ENCODE measurements at regions not wholly inside any gene's neighbourhood (a gene's known extent, or its start where the extent isn't known, plus 50 kb on each side); places are given as distances from the start of the nearest gene placed in this dataset.
"Not testable (repeated sequence)": the region's sequence is repeated elsewhere in the genome, so short reads cannot be mapped to it uniquely, and the experiment has no call there.

DNA sequence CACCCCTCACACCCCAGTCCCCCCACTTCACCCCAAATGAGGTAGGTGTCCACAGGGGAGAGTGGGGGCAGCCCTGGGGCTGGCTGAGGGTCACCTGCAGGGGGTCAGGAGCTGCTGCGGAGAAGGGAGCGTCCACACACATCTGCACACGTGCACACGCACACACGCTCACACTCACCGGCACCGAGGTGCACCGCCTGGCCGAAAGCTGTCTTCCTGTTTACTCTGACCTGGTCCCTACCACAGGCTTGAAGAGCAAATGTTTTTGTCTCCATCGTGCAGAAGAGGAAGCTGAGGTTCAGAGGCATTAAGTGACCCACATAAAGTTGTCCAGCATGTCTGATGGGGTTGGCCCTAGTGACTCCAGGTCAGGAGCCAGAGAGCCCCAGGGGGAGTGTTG lies 4382.1 kb upstream of the TPTE start:
- DNase-seq (ENCODE audit: low read depth in 1 of 2, low spot score in 2 of 2); H4K5ac ChIP-seq (ENCODE audit: insufficient read length, low read depth, low read length); H2AFZ ChIP-seq (ENCODE audit: low read length); H3K23me2 ChIP-seq (ENCODE audit: low read depth, low read length); H3K9ac ChIP-seq (replicated peaks in 1 of 4; ENCODE audit: extremely low read depth in 1 of 4, low read depth in 3 of 4, low read length in 3 of 4); H4K91ac ChIP-seq (replicated peaks; ENCODE audit: insufficient read length, low read length); H3K23ac ChIP-seq (ENCODE audit: insufficient read length); H3K4me3 ChIP-seq (ENCODE audit: extremely low read depth in 1 of 4, insufficient read depth in 2 of 4, low read depth in 3 of 4, low read length in 4 of 4); H3K56ac ChIP-seq (replicated peaks; ENCODE audit: insufficient read length, low read depth, low read length); H3K9me3 ChIP-seq (ENCODE audit: insufficient read depth in 2 of 2, low read depth in 1 of 2, low read length in 1 of 2); H4K8ac ChIP-seq (ENCODE audit: extremely low read depth, insufficient read depth, low read length); H3K4me2 ChIP-seq (ENCODE audit: insufficient read depth in 1 of 2, low read depth in 2 of 2, low read length in 2 of 2); H3K79me1 ChIP-seq (ENCODE audit: low read depth, low read length); H2AK5ac ChIP-seq (ENCODE audit: low read depth, low read length); H3K4me1 ChIP-seq (replicated peaks in 1 of 4; ENCODE audit: control insufficient read depth in 3 of 4, insufficient read depth in 4 of 4, low read length in 3 of 4); H4K20me1 ChIP-seq (replicated peaks in 1 of 2; ENCODE audit: control insufficient read depth in 1 of 2, insufficient read depth in 2 of 2, low read length in 2 of 2); H2BK20ac ChIP-seq (ENCODE audit: low read length); CTCF ChIA-PET (ENCODE audit: partially characterized antibody); H3K79me2 ChIP-seq (ENCODE audit: control insufficient read depth in 1 of 2, insufficient read depth in 2 of 2, low read length in 2 of 2); H3K18ac ChIP-seq (ENCODE audit: extremely low read depth, low read length); H3K27ac ChIP-seq (ENCODE audit: low read depth, low read length); H3K27me3 ChIP-seq (replicated peaks in 1 of 4; ENCODE audit: control insufficient read depth in 3 of 4, extremely low read depth in 1 of 4, insufficient read depth in 3 of 4, low read length in 3 of 4); H2BK120ac ChIP-seq (replicated peaks; ENCODE audit: low read depth, low read length); POLR2A ChIA-PET (ENCODE audit: partially characterized antibody); H2BK5ac ChIP-seq (ENCODE audit: low read depth, low read length); FAIRE-seq; H3K4ac ChIP-seq (replicated peaks; ENCODE audit: insufficient read length, low read depth, low read length); H3K36me3 ChIP-seq (ENCODE audit: control insufficient read depth in 2 of 4, insufficient read depth in 4 of 4, low read length in 3 of 4); H2BK15ac ChIP-seq (ENCODE audit: low read length); H2BK12ac ChIP-seq (ENCODE audit: low read depth, low read length); H3K14ac ChIP-seq (ENCODE audit: insufficient read length): not testable (repeated sequence)
- WGBS, 2 experiments (ENCODE audit: extremely low coverage in 1 of 2, insufficient coverage in 1 of 2, insufficient read length in 1 of 2, insufficient replicate concordance in 2 of 2, low coverage in 1 of 2, low lambda C conversion rate in 2 of 2, missing lambda C conversion rate in 1 of 2) = no CpG with 5 or more reads among the region's 10 CpGs

DNA sequence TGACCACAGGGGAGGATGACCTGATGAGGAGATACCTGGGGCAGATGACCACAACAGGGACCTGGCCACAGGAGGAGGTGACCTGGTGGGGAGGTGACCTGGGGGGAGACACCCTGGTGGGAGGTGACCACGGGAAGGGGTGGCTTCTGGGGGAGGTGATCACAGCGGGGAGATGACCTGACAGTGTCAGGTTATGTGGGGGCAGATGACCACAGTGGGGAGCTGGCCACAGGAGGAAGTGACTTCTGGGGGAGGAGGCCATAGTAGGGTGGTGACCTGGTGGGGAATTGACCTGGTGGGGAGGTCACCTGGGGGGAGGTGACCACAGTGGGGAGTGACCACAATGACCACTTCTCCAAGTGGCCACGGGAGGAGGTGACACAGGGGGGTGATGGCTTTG lies 4381.5 kb upstream of the TPTE start:
- no CpG with 5 or more reads among the region's 3 CpGs for WGBS, 2 experiments (ENCODE audit: extremely low coverage in 1 of 2, insufficient coverage in 1 of 2, insufficient read length in 1 of 2, insufficient replicate concordance in 2 of 2, low coverage in 1 of 2, low lambda C conversion rate in 2 of 2, missing lambda C conversion rate in 1 of 2)
- H3K79me1 ChIP-seq (ENCODE audit: low read depth, low read length); POLR2A ChIA-PET (ENCODE audit: partially characterized antibody): not testable (repeated sequence)

More for the DNA sequence above, 4381.5 kb upstream of the TPTE start:
- H3K4me3 ChIP-seq (ENCODE audit: extremely low read depth in 1 of 4, insufficient read depth in 2 of 4, low read depth in 3 of 4, low read length in 4 of 4); DNase-seq (ENCODE audit: low read depth in 1 of 2, low spot score in 2 of 2); H4K5ac ChIP-seq (ENCODE audit: insufficient read length, low read depth, low read length); H3K9me3 ChIP-seq (ENCODE audit: insufficient read depth in 2 of 2, low read depth in 1 of 2, low read length in 1 of 2); H3K4me1 ChIP-seq (replicated peaks in 1 of 4; ENCODE audit: control insufficient read depth in 3 of 4, insufficient read depth in 4 of 4, low read length in 3 of 4); H3K23ac ChIP-seq (ENCODE audit: insufficient read length); H4K20me1 ChIP-seq (replicated peaks in 1 of 2; ENCODE audit: control insufficient read depth in 1 of 2, insufficient read depth in 2 of 2, low read length in 2 of 2); H2BK5ac ChIP-seq (ENCODE audit: low read depth, low read length); H2AFZ ChIP-seq (ENCODE audit: low read length); H3K14ac ChIP-seq (ENCODE audit: insufficient read length); H3K23me2 ChIP-seq (ENCODE audit: low read depth, low read length); FAIRE-seq; H4K8ac ChIP-seq (ENCODE audit: extremely low read depth, insufficient read depth, low read length); H2BK120ac ChIP-seq (replicated peaks; ENCODE audit: low read depth, low read length); H3K4me2 ChIP-seq (ENCODE audit: insufficient read depth in 1 of 2, low read depth in 2 of 2, low read length in 2 of 2); H2BK20ac ChIP-seq (ENCODE audit: low read length); H3K36me3 ChIP-seq (ENCODE audit: control insufficient read depth in 2 of 4, insufficient read depth in 4 of 4, low read length in 3 of 4); H2BK12ac ChIP-seq (ENCODE audit: low read depth, low read length); H3K9ac ChIP-seq (replicated peaks in 1 of 4; ENCODE audit: extremely low read depth in 1 of 4, low read depth in 3 of 4, low read length in 3 of 4); H2BK15ac ChIP-seq (ENCODE audit: low read length); H3K27ac ChIP-seq (ENCODE audit: low read depth, low read length); H2AK5ac ChIP-seq (ENCODE audit: low read depth, low read length); H3K18ac ChIP-seq (ENCODE audit: extremely low read depth, low read length); H3K27me3 ChIP-seq (replicated peaks in 1 of 4; ENCODE audit: control insufficient read depth in 3 of 4, extremely low read depth in 1 of 4, insufficient read depth in 3 of 4, low read length in 3 of 4); H3K4ac ChIP-seq (replicated peaks; ENCODE audit: insufficient read length, low read depth, low read length); H4K91ac ChIP-seq (replicated peaks; ENCODE audit: insufficient read length, low read length); H3K56ac ChIP-seq (replicated peaks; ENCODE audit: insufficient read length, low read depth, low read length); CTCF ChIA-PET (ENCODE audit: partially characterized antibody); H3K79me2 ChIP-seq (ENCODE audit: control insufficient read depth in 1 of 2, insufficient read depth in 2 of 2, low read length in 2 of 2): not testable (repeated sequence)

All from H1 (cell line).